ENCODE measurements at regions not wholly inside any gene's neighbourhood (a gene's known extent, or its start where the extent isn't known, plus 50 kb on each side); places are given as distances from the start of the nearest gene placed in this dataset.

GRCh38 chr16:82331974-82332750 lies 162.1 kb upstream of the MPHOSPH6 start:
- Histone ChIP-seq H3K27ac (no peak overlapping the region), H3K4me1 (no peaks in the 10 kb centered on the region), H3K9me3 (replicated peaks) (no peaks in the 10 kb centered on the region), H3K36me3 (no peaks in the 10 kb centered on the region), H3K27me3 (no peaks in the 10 kb centered on the region), H3K4me3 (no peak overlapping the region)
- DNase-seq = no peak

- no peak overlapping the region for H3K27ac ChIP-seq
- H3K4me3 ChIP-seq = no peak overlapping the region
- no peaks in the 10 kb centered on the region for H3K36me3 ChIP-seq
- no peaks in the 10 kb centered on the region for H3K9me3 ChIP-seq (replicated peaks)
- H3K4me1 ChIP-seq = no peaks in the 10 kb centered on the region
- H3K27me3 ChIP-seq = no peaks in the 10 kb centered on the region
- DNase-seq = no peak
Measured at GRCh38 chr16:82331397-82331796, 161.4 kb upstream of the MPHOSPH6 start.

GRCh38 chr16:82329504-82330192 lies 159.6 kb upstream of the MPHOSPH6 start:
- Histone ChIP-seq H3K27me3 (no peaks in the 10 kb centered on the region), H3K4me3 (no peak overlapping the region), H3K4me1 (no peaks in the 10 kb centered on the region), H3K9me3 (replicated peaks) (no peaks in the 10 kb centered on the region), H3K36me3 (no peaks in the 10 kb centered on the region), H3K27ac (no peak overlapping the region)
- peak in 1 of 2 experiments; percentile 2 for DNase-seq

GRCh38 chr16:82328881-82329469 lies 159.0 kb upstream of the MPHOSPH6 start:
- no peaks in the 10 kb centered on the region for H3K9me3 ChIP-seq (replicated peaks)
- H3K27me3 ChIP-seq = no peaks in the 10 kb centered on the region
- no peak overlapping the region for H3K27ac ChIP-seq
- H3K4me1 ChIP-seq = no peaks in the 10 kb centered on the region
- H3K4me3 ChIP-seq = no peak overlapping the region
- no peak for DNase-seq
- H3K36me3 ChIP-seq = no peaks in the 10 kb centered on the region

- H3K4me3 ChIP-seq = no peak overlapping the region
- no peak for DNase-seq
- no peak overlapping the region for H3K27ac ChIP-seq
- H3K4me1 ChIP-seq = no peaks in the 10 kb centered on the region
- H3K27me3 ChIP-seq = no peaks in the 10 kb centered on the region
- H3K36me3 ChIP-seq = no peaks in the 10 kb centered on the region
- no peaks in the 10 kb centered on the region for H3K9me3 ChIP-seq (replicated peaks)
Measured at GRCh38 chr16:82323171-82323570, 153.1 kb upstream of the MPHOSPH6 start.

- Histone ChIP-seq H3K27me3 (no peaks in the 10 kb centered on the region), H3K4me3 (no peak overlapping the region), H3K4me1 (no peaks in the 10 kb centered on the region), H3K36me3 (no peaks in the 10 kb centered on the region), H3K9me3 (replicated peaks) (no peaks in the 10 kb centered on the region), H3K27ac (no peak overlapping the region)
- no peak for DNase-seq
Measured at GRCh38 chr16:82322177-82322576, 152.2 kb upstream of the MPHOSPH6 start.

- H3K9me3 ChIP-seq (replicated peaks) = no peaks in the 10 kb centered on the region
- H3K4me3 ChIP-seq = no peak overlapping the region
- no peak overlapping the region for H3K27ac ChIP-seq
- H3K36me3 ChIP-seq = no peaks in the 10 kb centered on the region
- DNase-seq = no peak
- no peaks in the 10 kb centered on the region for H3K27me3 ChIP-seq
- H3K4me1 ChIP-seq = no peaks in the 10 kb centered on the region
Measured at GRCh38 chr16:82319038-82319437, 149.0 kb upstream of the MPHOSPH6 start.

GRCh38 chr16:82317411-82318167 lies 147.6 kb upstream of the MPHOSPH6 start:
- Histone ChIP-seq H3K36me3 (no peaks in the 10 kb centered on the region), H3K4me1 (no peaks in the 10 kb centered on the region), H3K4me3 (no peak overlapping the region), H3K9me3 (replicated peaks) (no peaks in the 10 kb centered on the region), H3K27ac (no peak overlapping the region), H3K27me3 (no peaks in the 10 kb centered on the region)
- DNase-seq = no peak

GRCh38 chr16:82313754-82314153 lies 143.7 kb upstream of the MPHOSPH6 start:
- DNase-seq = no peak
- H3K9me3 ChIP-seq (replicated peaks) = no peaks in the 10 kb centered on the region
- H3K4me1 ChIP-seq = no peaks in the 10 kb centered on the region
- no peaks in the 10 kb centered on the region for H3K27me3 ChIP-seq
- H3K4me3 ChIP-seq = no peak overlapping the region
- H3K27ac ChIP-seq = no peak overlapping the region
- H3K36me3 ChIP-seq = no peaks in the 10 kb centered on the region

- no peak for DNase-seq
- Histone ChIP-seq H3K27ac (no peak overlapping the region), H3K4me1 (no peaks in the 10 kb centered on the region), H3K4me3 (no peak overlapping the region), H3K9me3 (replicated peaks) (no peaks in the 10 kb centered on the region), H3K27me3 (no peaks in the 10 kb centered on the region), H3K36me3 (no peaks in the 10 kb centered on the region)
Measured at GRCh38 chr16:82311528-82311927, 141.5 kb upstream of the MPHOSPH6 start.

- H3K4me3 ChIP-seq = no peak overlapping the region
- DNase-seq = no peak
- H3K9me3 ChIP-seq (replicated peaks) = no peaks in the 10 kb centered on the region
- no peaks in the 10 kb centered on the region for H3K27me3 ChIP-seq
- H3K4me1 ChIP-seq = no peaks in the 10 kb centered on the region
- H3K27ac ChIP-seq = no peak overlapping the region
- no peaks in the 10 kb centered on the region for H3K36me3 ChIP-seq
Measured at GRCh38 chr16:82302042-82302727, 132.2 kb upstream of the MPHOSPH6 start.

- Histone ChIP-seq H3K4me3 (no peak overlapping the region), H3K9me3 (replicated peaks) (no peaks in the 10 kb centered on the region), H3K27me3 (no peaks in the 10 kb centered on the region), H3K4me1 (no peaks in the 10 kb centered on the region), H3K27ac (no peak overlapping the region), H3K36me3 (no peaks in the 10 kb centered on the region)
- no peak for DNase-seq
Measured at GRCh38 chr16:82301146-82301755, 131.2 kb upstream of the MPHOSPH6 start.

- H3K4me1 ChIP-seq = no peaks in the 10 kb centered on the region
- no peak overlapping the region for H3K27ac ChIP-seq
- H3K27me3 ChIP-seq = no peaks in the 10 kb centered on the region
- no peak overlapping the region for H3K4me3 ChIP-seq
- DNase-seq = no peak
- no peaks in the 10 kb centered on the region for H3K36me3 ChIP-seq
- no peaks in the 10 kb centered on the region for H3K9me3 ChIP-seq (replicated peaks)
Measured at GRCh38 chr16:82300374-82300951, 130.4 kb upstream of the MPHOSPH6 start.

GRCh38 chr16:82298472-82298871 lies 128.4 kb upstream of the MPHOSPH6 start:
- Histone ChIP-seq H3K27ac (no peak overlapping the region), H3K36me3 (no peaks in the 10 kb centered on the region), H3K27me3 (no peaks in the 10 kb centered on the region), H3K4me1 (no peaks in the 10 kb centered on the region), H3K9me3 (replicated peaks) (no peaks in the 10 kb centered on the region), H3K4me3 (no peak overlapping the region)
- no peak for DNase-seq

All from SJCRH30 (cell line).